ENCODE measurements at regions not wholly inside any gene's neighbourhood (a gene's known extent, or its start where the extent isn't known, plus 50 kb on each side); places are given as distances from the start of the nearest gene placed in this dataset.

- TF ChIP-seq MAX (IDR thresholded peaks at IDR 0.05; ENCODE audit: low read depth, low read length), result no peak
- no peak for TF ChIP-seq EGR1 (IDR thresholded peaks at IDR 0.05; ENCODE audit: borderline replicate concordance in 1 of 2, low read depth in 2 of 2, low read length in 2 of 2)
- TF ChIP-seq CREM (IDR thresholded peaks at IDR 0.05; ENCODE audit: low read depth), result no peak
- TF ChIP-seq CTCF (IDR thresholded peaks at IDR 0.05 in 2 of 3, conservative IDR thresholded peaks at IDR 0.05 in 1 of 3; ENCODE audit: control insufficient read depth in 2 of 3, extremely low read depth in 1 of 3, insufficient read depth in 1 of 3, low read depth in 3 of 3, low read length in 3 of 3), result no peak
- no peak for TF ChIP-seq STAT3 (IDR thresholded peaks at IDR 0.05; ENCODE audit: low read depth, low read length)
- TF ChIP-seq MTA3 (IDR thresholded peaks at IDR 0.05; ENCODE audit: borderline replicate concordance, low read length), result no peak
- no peak for TF ChIP-seq POLR2AphosphoS2 (IDR thresholded peaks at IDR 0.05; ENCODE audit: low read depth, low read length)
- no peak for TF ChIP-seq ZNF274 (IDR thresholded peaks at IDR 0.05; ENCODE audit: insufficient read depth, insufficient read length)
- no peak for TF ChIP-seq ESRRA (IDR thresholded peaks at IDR 0.05; ENCODE audit: low read length)
- no peak for TF ChIP-seq ZZZ3 (IDR thresholded peaks at IDR 0.05; ENCODE audit: control insufficient read depth, insufficient read length, low read depth)
Measured at GRCh38 chr10:42943025-42943818, 133.6 kb upstream of the RET start.

Data from GM12878 (cell line).